Stimulated activated memory B cell treated with anti-CD40 and anti-IgM and Interleukin-4, amounts not matched to agents 10 μg/mL and 1 μg/mL and 100 μg/mL, for 72 hours (primary cell): ENCODE measurements at regions not wholly inside any gene's neighbourhood (a gene's known extent, or its start where the extent isn't known, plus 50 kb on each side); places are given as distances from the start of the nearest gene placed in this dataset.
"Not testable (repeated sequence)": the region's sequence is repeated elsewhere in the genome, so short reads cannot be mapped to it uniquely, and the experiment has no call there.

Experiments
- ATAC-seq: fragments of 150-1000 bp; cut with Tn5 transposase; 2 replicates; pipeline ENCODE4 v1.10.0; 2021
- H3K27ac Mint-ChIP-seq: one replicate; pipeline ENCODE4 v1.8.0; 2022; ENCODE audit warnings: mild to moderate bottlenecking, mixed read lengths
- H3K27me3 Mint-ChIP-seq: one replicate; pipeline ENCODE4 v1.8.0; 2022; ENCODE audit warnings: mixed read lengths
- H3K36me3 Mint-ChIP-seq: one replicate; pipeline ENCODE4 v1.8.0; 2022; ENCODE audit warnings: mixed read lengths
- H3K4me1 Mint-ChIP-seq: one replicate; pipeline ENCODE4 v1.8.0; 2022; ENCODE audit warnings: mixed read lengths
- H3K4me3 Mint-ChIP-seq: one replicate; pipeline ENCODE4 v1.8.0; 2022; ENCODE audit warnings: mild to moderate bottlenecking, moderate library complexity, mixed read lengths
- H3K9me3 Mint-ChIP-seq: one replicate; pipeline ENCODE4 v1.8.0; 2022; ENCODE audit warnings: mixed read lengths

DNA sequence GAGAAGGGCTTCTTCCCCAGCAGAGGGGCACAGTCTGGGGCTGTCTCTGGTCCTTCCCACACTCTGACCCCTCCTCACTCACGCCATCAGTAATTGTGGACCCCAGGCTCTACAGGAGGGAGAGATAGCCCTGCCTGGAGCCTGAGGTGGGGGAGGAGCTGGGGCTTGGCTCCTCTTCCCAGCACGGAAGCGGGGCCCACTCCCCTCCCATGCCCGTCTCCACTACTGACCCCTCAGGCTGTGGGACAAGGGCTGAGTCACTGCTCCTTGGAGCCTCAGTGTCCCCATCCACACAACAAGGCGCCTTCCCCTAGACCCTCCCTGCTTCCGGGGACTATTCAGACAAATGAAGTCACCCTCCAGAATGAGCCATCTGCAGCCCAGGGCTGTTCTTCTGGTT lies 133.1 kb downstream of the TNFRSF13B start:
- not testable (repeated sequence) for H3K4me1 Mint-ChIP-seq, H3K27ac Mint-ChIP-seq, H3K36me3 Mint-ChIP-seq, H3K27me3 Mint-ChIP-seq, H3K4me3 Mint-ChIP-seq, H3K9me3 Mint-ChIP-seq
- peak; percentile 22 for ATAC-seq

DNA sequence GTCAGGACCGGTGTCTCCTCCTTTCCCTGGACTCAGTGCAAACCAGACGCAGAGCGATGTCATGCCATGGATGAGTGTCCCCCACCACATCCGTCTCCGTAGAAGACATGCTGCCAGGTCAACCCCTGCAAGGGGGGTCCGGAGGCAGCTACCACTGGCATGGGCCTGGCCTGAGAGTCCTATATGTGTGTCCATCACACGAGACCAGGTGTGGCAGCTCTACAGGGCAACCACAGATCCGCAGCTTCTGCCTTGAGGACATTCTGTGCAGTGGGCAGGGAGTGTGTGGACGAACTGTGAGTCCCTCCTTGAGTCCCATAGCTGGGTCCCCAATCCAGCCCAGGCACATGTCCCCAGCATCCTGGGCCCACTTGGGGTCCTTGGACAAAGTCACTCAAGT lies 133.6 kb downstream of the TNFRSF13B start:
- peak; percentile 38 for ATAC-seq
- H3K4me3 Mint-ChIP-seq, H3K36me3 Mint-ChIP-seq: not testable (repeated sequence)

DNA sequence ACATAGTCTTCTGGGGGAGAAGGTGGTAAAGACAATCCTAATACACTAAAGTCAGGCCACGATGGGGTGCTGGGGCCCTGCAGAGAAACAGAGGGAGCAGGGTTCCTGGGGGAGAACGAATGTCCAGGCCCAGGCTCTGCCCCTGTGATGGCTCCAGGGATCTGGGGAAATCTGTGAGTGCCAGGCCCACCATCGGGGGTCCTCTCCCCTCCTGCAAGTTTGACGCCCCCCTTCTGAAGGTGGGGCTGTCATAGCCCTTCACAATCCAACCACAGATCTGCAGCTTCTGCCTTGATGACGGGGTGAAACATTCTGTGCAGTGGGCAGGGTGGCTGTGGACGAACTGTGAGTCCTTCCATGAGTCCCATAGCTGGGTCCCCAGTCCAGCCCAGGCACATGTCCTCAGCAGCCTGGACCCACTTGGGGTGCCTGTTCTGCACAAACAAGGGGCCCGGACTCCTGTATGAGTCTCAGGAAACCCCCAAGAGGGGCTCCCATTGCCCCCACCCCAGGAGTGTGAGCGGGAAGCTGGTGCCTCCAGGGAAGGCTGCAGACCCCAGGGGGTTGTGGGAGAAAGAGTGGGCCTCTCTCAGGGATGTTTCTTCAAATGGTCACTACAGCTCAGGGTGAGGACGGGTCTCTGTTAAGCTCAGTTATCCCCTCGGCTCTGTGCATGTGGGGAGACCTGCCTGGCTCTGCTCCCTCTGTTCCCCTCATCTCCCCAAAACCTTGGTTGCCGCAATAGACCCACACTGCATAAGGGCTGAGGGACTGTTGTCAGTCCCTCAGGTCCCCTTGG lies 134.3 kb downstream of the TNFRSF13B start:
- H3K27ac Mint-ChIP-seq, H3K36me3 Mint-ChIP-seq, H3K4me3 Mint-ChIP-seq, ATAC-seq, H3K9me3 Mint-ChIP-seq, H3K27me3 Mint-ChIP-seq, H3K4me1 Mint-ChIP-seq: not testable (repeated sequence)

More for the DNA sequence above, 133.6 kb downstream of the TNFRSF13B start:
- H3K27ac Mint-ChIP-seq, H3K9me3 Mint-ChIP-seq, H3K4me1 Mint-ChIP-seq, H3K27me3 Mint-ChIP-seq: not testable (repeated sequence)

DNA sequence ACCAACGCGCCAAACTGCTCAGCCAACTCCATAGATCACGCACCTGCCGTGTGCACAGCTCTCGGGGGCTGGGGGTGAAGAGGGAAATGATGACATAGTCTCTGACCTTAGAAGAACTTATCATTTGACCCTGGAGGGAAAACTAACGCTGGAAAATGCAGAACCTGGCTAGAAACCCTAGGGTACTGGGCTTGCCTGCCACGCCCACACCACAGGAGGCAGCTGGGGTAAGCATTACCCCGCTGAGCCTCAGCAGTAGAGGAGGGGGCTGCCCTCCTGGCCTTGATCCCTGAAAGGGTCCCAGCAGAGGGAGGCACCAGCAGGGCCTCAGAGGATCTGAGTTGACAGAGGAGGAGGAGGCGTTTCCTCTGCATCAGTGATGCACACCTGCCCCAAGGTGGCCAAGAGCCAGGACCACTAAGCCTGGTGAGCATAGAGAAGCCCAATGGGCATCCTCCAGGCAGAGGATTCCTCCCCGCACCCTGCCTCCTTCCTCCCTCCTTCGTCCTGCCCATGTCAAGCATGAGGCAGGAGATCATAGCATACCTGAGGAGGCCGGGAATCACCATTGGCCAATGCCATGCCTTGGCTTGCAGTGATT lies 135.5 kb downstream of the TNFRSF13B start:
- not testable (repeated sequence) for H3K36me3 Mint-ChIP-seq, H3K27me3 Mint-ChIP-seq, H3K27ac Mint-ChIP-seq, H3K9me3 Mint-ChIP-seq, H3K4me1 Mint-ChIP-seq, ATAC-seq, H3K4me3 Mint-ChIP-seq

DNA sequence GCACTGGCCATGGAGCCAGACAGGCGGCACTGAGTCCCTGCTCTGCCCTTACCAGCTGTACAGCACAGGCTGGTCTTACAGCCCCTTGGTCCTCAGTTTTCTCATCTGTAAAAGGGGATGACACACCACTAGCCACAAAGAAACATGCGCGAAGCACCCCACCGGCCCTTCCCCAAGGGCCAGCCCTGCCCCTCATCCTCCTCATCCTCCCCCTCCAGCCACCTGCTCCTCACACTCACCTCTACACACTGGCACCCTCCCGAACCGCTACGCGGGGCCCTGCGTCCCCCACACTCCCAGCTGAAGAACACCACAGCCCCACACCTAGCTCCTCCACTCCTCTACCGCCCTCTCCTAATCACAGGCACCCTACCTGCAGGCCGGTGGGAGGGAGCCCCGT lies 138.4 kb downstream of the TNFRSF13B start:
- H3K27me3 Mint-ChIP-seq, H3K9me3 Mint-ChIP-seq, H3K27ac Mint-ChIP-seq, ATAC-seq, H3K36me3 Mint-ChIP-seq, H3K4me1 Mint-ChIP-seq, H3K4me3 Mint-ChIP-seq: not testable (repeated sequence)

DNA sequence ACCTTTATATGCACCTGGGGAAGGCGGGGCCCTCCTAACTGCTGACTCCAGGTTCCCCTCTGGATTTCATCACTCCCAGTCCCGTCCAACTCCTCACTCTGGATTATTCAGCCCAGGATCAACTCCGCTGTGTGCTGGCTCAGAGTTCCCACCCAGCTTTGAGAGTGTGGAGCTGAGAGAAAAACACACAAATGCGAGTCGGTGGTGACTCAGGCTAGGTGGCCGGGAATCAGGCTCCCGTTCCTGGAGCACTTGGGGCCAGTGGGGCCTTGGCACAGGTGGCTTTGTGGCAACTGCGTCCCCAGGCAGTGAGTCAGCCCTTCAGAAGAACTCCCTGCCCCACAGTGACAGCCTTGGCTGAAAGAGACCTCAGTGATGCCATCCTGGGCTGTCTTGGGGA lies 139.1 kb downstream of the TNFRSF13B start:
- peak; percentile 18 for ATAC-seq
- H3K27me3 Mint-ChIP-seq, H3K27ac Mint-ChIP-seq, H3K4me1 Mint-ChIP-seq, H3K4me3 Mint-ChIP-seq, H3K36me3 Mint-ChIP-seq, H3K9me3 Mint-ChIP-seq: not testable (repeated sequence)

DNA sequence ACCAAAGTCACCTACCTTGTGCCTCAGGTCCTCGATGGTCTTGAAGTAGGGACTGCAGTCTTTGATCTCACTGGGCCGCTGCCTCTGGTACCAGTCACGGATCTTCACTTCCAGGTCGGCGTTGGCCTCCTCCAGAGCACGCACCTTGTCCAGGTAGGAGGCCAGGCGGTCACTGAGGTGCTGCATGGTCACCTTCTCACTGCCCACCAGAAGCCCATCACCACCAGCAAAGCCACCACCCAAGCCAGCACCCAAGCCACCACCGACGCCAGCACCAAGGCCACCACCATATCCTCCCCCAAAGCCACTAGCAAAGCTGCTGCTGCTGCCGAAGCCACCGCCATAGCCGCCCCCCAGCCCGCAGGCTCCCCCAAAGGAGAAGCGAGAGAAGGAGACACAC lies 139.7 kb downstream of the TNFRSF13B start:
- not testable (repeated sequence) for H3K4me1 Mint-ChIP-seq, H3K9me3 Mint-ChIP-seq, H3K27ac Mint-ChIP-seq, ATAC-seq, H3K27me3 Mint-ChIP-seq, H3K36me3 Mint-ChIP-seq, H3K4me3 Mint-ChIP-seq

DNA sequence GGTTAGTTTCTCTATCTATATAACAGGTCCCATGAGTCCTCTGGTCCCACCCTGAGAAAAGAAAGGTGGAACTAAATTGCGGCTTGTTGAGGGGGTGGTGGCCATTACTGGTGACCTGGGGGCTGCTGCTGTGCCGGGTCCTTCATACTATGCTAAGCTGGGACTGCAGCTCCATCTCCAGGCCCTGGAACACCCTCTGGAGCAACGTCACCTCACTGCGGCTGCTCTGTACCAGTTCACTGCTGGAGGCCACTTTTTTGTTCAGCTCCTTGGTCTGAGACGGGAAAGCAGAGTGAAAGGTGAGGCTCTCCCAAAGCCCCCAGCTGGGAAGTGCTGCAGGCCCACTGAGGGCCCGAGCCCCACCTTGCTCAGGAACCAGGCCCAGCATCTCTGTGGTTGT lies 140.7 kb downstream of the CCDC144A start:
- not testable (repeated sequence) for H3K27me3 Mint-ChIP-seq, ATAC-seq, H3K4me1 Mint-ChIP-seq, H3K27ac Mint-ChIP-seq, H3K9me3 Mint-ChIP-seq, H3K36me3 Mint-ChIP-seq, H3K4me3 Mint-ChIP-seq

DNA sequence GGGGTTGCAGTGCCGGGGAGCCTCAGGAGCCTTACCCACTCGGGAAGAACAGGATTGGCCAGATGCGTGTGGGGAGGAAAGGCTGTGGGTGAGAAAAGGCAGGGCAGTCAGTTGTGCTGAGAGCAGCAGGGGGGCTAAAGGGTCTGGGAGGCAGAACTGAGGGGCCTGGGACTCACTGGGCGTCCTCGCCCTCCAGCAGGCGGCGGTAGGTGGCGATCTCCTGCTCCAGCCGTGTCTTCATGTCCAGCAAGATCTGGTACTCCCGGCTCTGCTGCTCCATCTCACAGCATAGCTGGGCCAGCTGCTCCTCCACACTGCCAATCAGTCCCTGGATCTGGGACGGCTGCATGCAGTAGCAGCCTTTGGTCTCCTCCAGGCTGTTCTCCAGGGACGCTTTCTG lies 140.2 kb downstream of the CCDC144A start:
- H3K36me3 Mint-ChIP-seq, H3K27ac Mint-ChIP-seq, H3K4me3 Mint-ChIP-seq, H3K4me1 Mint-ChIP-seq, H3K9me3 Mint-ChIP-seq, H3K27me3 Mint-ChIP-seq: not testable (repeated sequence)
- peak; percentile 17 for ATAC-seq
